Astrocyte (in vitro differentiated cells and primary cell): ENCODE measurements at regions not wholly inside any gene's neighbourhood (a gene's known extent, or its start where the extent isn't known, plus 50 kb on each side); places are given as distances from the start of the nearest gene placed in this dataset.

Experiments used
- CTCF ChIP-seq: IDR thresholded peaks from 2 replicates; pipeline ENCODE4 v1.5.1; 2011; ENCODE audit warnings: low read depth, mild to moderate bottlenecking, inconsistent platforms, low read length, moderate library complexity; ENCODE audit not compliant: insufficient read depth
- EZH2 ChIP-seq: IDR thresholded peaks from 2 replicates; pipeline ENCODE4 v1.6.1; 2012; ENCODE audit warnings: mild to moderate bottlenecking, low read length, inconsistent platforms; ENCODE audit not compliant: insufficient read depth

DNA sequence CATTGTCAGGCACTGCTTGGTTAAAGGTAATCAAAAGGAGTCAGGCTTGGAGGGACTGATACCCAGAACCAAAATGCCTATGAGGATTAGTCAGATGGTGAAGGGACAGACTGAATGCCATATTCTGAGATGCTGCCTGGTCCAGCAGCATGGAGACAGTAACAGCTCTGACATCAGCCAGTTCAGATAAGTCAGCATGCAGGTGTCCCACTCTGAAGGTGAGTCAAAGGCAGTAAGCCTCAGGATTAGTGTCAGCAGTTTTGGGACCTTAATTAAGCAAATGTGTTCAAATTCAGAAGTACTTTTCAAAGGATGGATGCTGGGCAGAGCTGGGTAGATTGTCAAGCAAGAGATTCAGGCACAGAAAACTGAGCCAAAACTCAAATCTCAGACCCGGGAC, 198.4 kb downstream of the RPS12 start:
- TF ChIP-seq CTCF (no peak), EZH2 (no peak)
